Neural cell (in vitro differentiated cells): ENCODE measurements at regions not wholly inside any gene's neighbourhood (a gene's known extent, or its start where the extent isn't known, plus 50 kb on each side); places are given as distances from the start of the nearest gene placed in this dataset.

Source experiments
- H2AFZ ChIP-seq: fragments of 200-600, 300-800 bp; sonication (generic), shearing (Covaris generic); 2 replicates; pipeline ENCODE4 v1.6.0; 2014; ENCODE audit warnings: low read depth, mild to moderate bottlenecking, antibody characterized with exemption, low read length, moderate library complexity
- H3F3A ChIP-seq: fragments of 200-600 bp; shearing (Covaris generic); 2 replicates; pipeline ENCODE4 v1.6.1; 2016; ENCODE audit warnings: mild to moderate bottlenecking, moderate library complexity, mixed read lengths, antibody characterized with exemption, low read length; ENCODE audit not compliant: insufficient read depth, poor library complexity, severe bottlenecking
- H3K27ac ChIP-seq: fragments of 200-600, 300-800 bp; sonication (generic), shearing (Covaris generic); 2 replicates; pipeline ENCODE4 v1.5.1; 2014; ENCODE audit warnings: mild to moderate bottlenecking, low read length, moderate library complexity
- H3K27me3 ChIP-seq: fragments of 300-800, 200-600 bp; sonication (generic), shearing (Covaris generic); 2 replicates; pipeline ENCODE4 v1.6.0; 2014; ENCODE audit warnings: mild to moderate bottlenecking, low read depth, low read length, moderate library complexity; ENCODE audit not compliant: insufficient read depth
- H3K36me3 ChIP-seq: fragments of 300-800, 200-600 bp; sonication (generic), shearing (Covaris generic); 2 replicates; pipeline ENCODE4 v1.5.1; 2014; ENCODE audit warnings: mild to moderate bottlenecking, antibody characterized with exemption, low read length, moderate library complexity; ENCODE audit not compliant: insufficient read depth
- H3K4me2 ChIP-seq: fragments of 300-800, 200-600 bp; sonication (generic), shearing (Covaris generic); 2 replicates; pipeline ENCODE4 v1.6.0; 2014; ENCODE audit warnings: mild to moderate bottlenecking, low read length
- H3K4me3 ChIP-seq: fragments of 300-800, 200-600 bp; sonication (generic), shearing (Covaris generic); 2 replicates; pipeline ENCODE4 v1.5.1; 2014; ENCODE audit warnings: mild to moderate bottlenecking, low read length, moderate library complexity
- H3K79me2 ChIP-seq: fragments of 200-600 bp; shearing (Covaris generic); replicated peaks from 2 replicates; pipeline ENCODE4 v1.6.0; 2014; ENCODE audit warnings: mild to moderate bottlenecking, low read length, moderate library complexity; ENCODE audit not compliant: insufficient read depth
- H3K9ac ChIP-seq: fragments of 300-800, 200-600 bp; sonication (generic), shearing (Covaris generic); 2 replicates; pipeline ENCODE4 v1.6.1; 2016; ENCODE audit warnings: mild to moderate bottlenecking, low read length, mixed read lengths
- H3K9me2 ChIP-seq: fragments of 200-600 bp; shearing (Covaris generic); 2 replicates; pipeline ENCODE4 v1.6.1; 2016; ENCODE audit warnings: mild to moderate bottlenecking, low read length, mixed read lengths; ENCODE audit not compliant: insufficient read depth
- H3K9me3 ChIP-seq: fragments of 200-600, 300-800 bp; sonication (generic), shearing (Covaris generic); 2 replicates; pipeline ENCODE4 v1.6.1; 2016; ENCODE audit warnings: mild to moderate bottlenecking, mixed run types, low read length, moderate library complexity, mixed read lengths
- H4K20me1 ChIP-seq: fragments of 200-600 bp; shearing (Covaris generic); 2 replicates; pipeline ENCODE4 v1.6.1; 2016; ENCODE audit warnings: mild to moderate bottlenecking, mixed run types; ENCODE audit not compliant: insufficient read depth
- CTCF ChIP-seq: fragments of 450-650 bp; IDR thresholded peaks from 2 replicates; pipeline ENCODE4 v1.5.1; 2014; ENCODE audit warnings: antibody characterized with exemption, mild to moderate bottlenecking, moderate library complexity; ENCODE audit not compliant: poor library complexity, severe bottlenecking
- EP300 ChIP-seq: fragments of 450-650 bp; conservative IDR thresholded peaks from 2 replicates; pipeline ENCODE4 v1.6.1; 2014; ENCODE audit warnings: antibody characterized with exemption, mild to moderate bottlenecking, moderate library complexity; ENCODE audit not compliant: poor library complexity, severe bottlenecking
- EZH2 ChIP-seq: fragments of 200-600, 300-800 bp; shearing (Covaris generic), sonication (generic); IDR thresholded peaks from 2 replicates; pipeline ENCODE4 v1.6.1; 2014; ENCODE audit warnings: antibody characterized with exemption, low read length, borderline replicate concordance, mild to moderate bottlenecking; ENCODE audit not compliant: insufficient read depth, poor library complexity, severe bottlenecking
- MXI1 ChIP-seq: fragments of 450-650 bp; conservative IDR thresholded peaks from 2 replicates; pipeline ENCODE4 v1.6.1; 2014; ENCODE audit warnings: antibody characterized with exemption, mild to moderate bottlenecking; ENCODE audit not compliant: poor library complexity, severe bottlenecking
- POLR2AphosphoS5 ChIP-seq: IDR thresholded peaks from 2 replicates; pipeline ENCODE4 v1.6.1; 2012
- RAD21 ChIP-seq: fragments of 450-650 bp; conservative IDR thresholded peaks from 2 replicates; pipeline ENCODE4 v1.6.1; 2014; ENCODE audit warnings: antibody characterized with exemption, mild to moderate bottlenecking, moderate library complexity
- REST ChIP-seq: IDR thresholded peaks from 2 replicates; pipeline ENCODE4 v1.6.1; 2012; ENCODE audit warnings: borderline replicate concordance
- SMC3 ChIP-seq: fragments of 450-650 bp; conservative IDR thresholded peaks from 2 replicates; pipeline ENCODE4 v1.6.1; 2014; ENCODE audit warnings: antibody characterized with exemption, mild to moderate bottlenecking, moderate library complexity; ENCODE audit not compliant: poor library complexity
- TAF1 ChIP-seq: IDR thresholded peaks from 2 replicates; pipeline ENCODE4 v1.6.1; 2012; ENCODE audit warnings: low read depth

GRCh38 chr17:72215928-72216327, 95.1 kb downstream of the SOX9 start:
- TF ChIP-seq EP300: no peak
- TF ChIP-seq RAD21: no peak
- TF ChIP-seq MXI1: no peak
- no peak for TF ChIP-seq SMC3
- no peak for TF ChIP-seq TAF1
- TF ChIP-seq POLR2AphosphoS5: no peak
- TF ChIP-seq REST: no peak
- TF ChIP-seq EZH2: no peak
- no peak for TF ChIP-seq CTCF

GRCh38 chr17:72219137-72219823, 98.5 kb downstream of the SOX9 start:
- Histone ChIP-seq H3K9ac (peak overlapping the region; percentile 20), H3K4me3 (peak overlapping the region; percentile 40), H4K20me1 (no peaks in the 10 kb centered on the region), H2AFZ (no peak overlapping the region), H3K9me2 (no peaks in the 10 kb centered on the region), H3K79me2 (no peaks in the 10 kb centered on the region), H3K27me3 (peaks cover 7% of the 10 kb centered on the region), H3K36me3 (no peaks in the 10 kb centered on the region), H3K27ac (no peak overlapping the region), H3F3A (no peaks in the 10 kb centered on the region), H3K9me3 (no peaks in the 10 kb centered on the region), H3K4me2 (no peak overlapping the region)
- no peak for TF ChIP-seq TAF1

More at GRCh38 chr17:72215928-72216327, 95.1 kb downstream of the SOX9 start:
- H3K4me2 ChIP-seq: no peak overlapping the region
- no peaks in the 10 kb centered on the region for H3K9me3 ChIP-seq
- H4K20me1 ChIP-seq: no peaks in the 10 kb centered on the region
- no peaks in the 10 kb centered on the region for H3K9me2 ChIP-seq
- H3K4me3 ChIP-seq: no peak overlapping the region
- no peak overlapping the region for H3K27ac ChIP-seq
- no peaks in the 10 kb centered on the region for H3F3A ChIP-seq
- peaks cover 7% of the 10 kb centered on the region for H3K27me3 ChIP-seq
- H3K9ac ChIP-seq: no peak overlapping the region
- no peaks in the 10 kb centered on the region for H3K79me2 ChIP-seq
- H2AFZ ChIP-seq: no peak overlapping the region
- H3K36me3 ChIP-seq: no peaks in the 10 kb centered on the region
